Gastroesophageal sphincter (tissue), 3 donors: ENCODE measurements at regions not wholly inside any gene's neighbourhood (a gene's known extent, or its start where the extent isn't known, plus 50 kb on each side); places are given as distances from the start of the nearest gene placed in this dataset.

Source experiments
- POLR2AphosphoS5 ChIP-seq: sonication (generic); formaldehyde crosslinking; IDR thresholded peaks from one replicate; pipeline ENCODE4 v1.6.1; 2017; ENCODE audit warnings: antibody characterized with exemption
- TF ChIP-seq, protein P1 (sequence below), 4 experiments: fragments of 200-600 bp in 2 of 4; fragments of 450-650 bp in 2 of 4; sonication (generic) in 1 of 4; IDR thresholded peaks; one replicate each; pipeline ENCODE4 v1.5.1; 2017 to 2019; ENCODE audit warnings: antibody characterized with exemption in 4 of 4, mild to moderate bottlenecking in 2 of 4, moderate library complexity in 2 of 4

GRCh38 chr14:105871590-105871989, 345.2 kb downstream of the TMEM121 start:
- TF ChIP-seq, protein P1, sequence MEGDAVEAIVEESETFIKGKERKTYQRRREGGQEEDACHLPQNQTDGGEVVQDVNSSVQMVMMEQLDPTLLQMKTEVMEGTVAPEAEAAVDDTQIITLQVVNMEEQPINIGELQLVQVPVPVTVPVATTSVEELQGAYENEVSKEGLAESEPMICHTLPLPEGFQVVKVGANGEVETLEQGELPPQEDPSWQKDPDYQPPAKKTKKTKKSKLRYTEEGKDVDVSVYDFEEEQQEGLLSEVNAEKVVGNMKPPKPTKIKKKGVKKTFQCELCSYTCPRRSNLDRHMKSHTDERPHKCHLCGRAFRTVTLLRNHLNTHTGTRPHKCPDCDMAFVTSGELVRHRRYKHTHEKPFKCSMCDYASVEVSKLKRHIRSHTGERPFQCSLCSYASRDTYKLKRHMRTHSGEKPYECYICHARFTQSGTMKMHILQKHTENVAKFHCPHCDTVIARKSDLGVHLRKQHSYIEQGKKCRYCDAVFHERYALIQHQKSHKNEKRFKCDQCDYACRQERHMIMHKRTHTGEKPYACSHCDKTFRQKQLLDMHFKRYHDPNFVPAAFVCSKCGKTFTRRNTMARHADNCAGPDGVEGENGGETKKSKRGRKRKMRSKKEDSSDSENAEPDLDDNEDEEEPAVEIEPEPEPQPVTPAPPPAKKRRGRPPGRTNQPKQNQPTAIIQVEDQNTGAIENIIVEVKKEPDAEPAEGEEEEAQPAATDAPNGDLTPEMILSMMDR (IDR thresholded peaks at IDR 0.05), result no peak
- no peak for TF ChIP-seq POLR2AphosphoS5
